ENCODE measurements at regions not wholly inside any gene's neighbourhood (a gene's known extent, or its start where the extent isn't known, plus 50 kb on each side); places are given as distances from the start of the nearest gene placed in this dataset.

GRCh38 chr4:85246055-85246454 is 228.9 kb upstream of the ARHGAP24 start:
- Histone ChIP-seq H3K36me3 (no peaks in the 10 kb centered on the region), H3K9me3 (peaks cover 0 to 4% of the 10 kb centered on the region in 2 donors), H3K4me1 (no peaks in the 10 kb centered on the region), H3K27ac (no peak overlapping the region), H3K27me3 (no peaks in the 10 kb centered on the region), H3K4me3 (no peak overlapping the region)
- DNase-seq (ENCODE audit: low spot score in 2 of 2): no peak
- intact Hi-C loops (cut with DNase I; ENCODE audit: low total_unique reads): no loop called here
- TF ChIP-seq POLR2A (IDR thresholded peaks at IDR 0.05) (no peak), POLR2AphosphoS5 (IDR thresholded peaks at IDR 0.05) (no peak), CTCF (IDR thresholded peaks at IDR 0.05) (no peak)

- Histone ChIP-seq H3K27me3 (no peaks in the 10 kb centered on the region), H3K4me1 (no peaks in the 10 kb centered on the region), H3K9me3 (peaks cover 11 to 20% of the 10 kb centered on the region in 2 donors), H3K4me3 (no peak overlapping the region), H3K36me3 (no peaks in the 10 kb centered on the region), H3K27ac (no peak overlapping the region)
- TF ChIP-seq POLR2AphosphoS5 (IDR thresholded peaks at IDR 0.05): no peak
- TF ChIP-seq POLR2A (IDR thresholded peaks at IDR 0.05): no peak
- no peak for TF ChIP-seq CTCF (IDR thresholded peaks at IDR 0.05)
- intact Hi-C loops (cut with DNase I; ENCODE audit: low total_unique reads): no loop called here
- no peak for DNase-seq (ENCODE audit: low spot score in 2 of 2)
Observed at GRCh38 chr4:85250852-85251251, 224.1 kb upstream of the ARHGAP24 start.

- intact Hi-C loops (cut with DNase I; ENCODE audit: low total_unique reads): no loop called here
- Histone ChIP-seq H3K27ac (no peak overlapping the region), H3K4me1 (no peaks in the 10 kb centered on the region), H3K4me3 (no peak overlapping the region), H3K9me3 (peaks cover 11 to 16% of the 10 kb centered on the region in 2 donors), H3K36me3 (no peaks in the 10 kb centered on the region), H3K27me3 (no peaks in the 10 kb centered on the region)
- no peak for TF ChIP-seq POLR2AphosphoS5 (IDR thresholded peaks at IDR 0.05)
- no peak for TF ChIP-seq POLR2A (IDR thresholded peaks at IDR 0.05)
- no peak for TF ChIP-seq CTCF (IDR thresholded peaks at IDR 0.05)
- DNase-seq (ENCODE audit: low spot score in 2 of 2): no peak
Observed at GRCh38 chr4:85257817-85258370, 217.1 kb upstream of the ARHGAP24 start.

DNA sequence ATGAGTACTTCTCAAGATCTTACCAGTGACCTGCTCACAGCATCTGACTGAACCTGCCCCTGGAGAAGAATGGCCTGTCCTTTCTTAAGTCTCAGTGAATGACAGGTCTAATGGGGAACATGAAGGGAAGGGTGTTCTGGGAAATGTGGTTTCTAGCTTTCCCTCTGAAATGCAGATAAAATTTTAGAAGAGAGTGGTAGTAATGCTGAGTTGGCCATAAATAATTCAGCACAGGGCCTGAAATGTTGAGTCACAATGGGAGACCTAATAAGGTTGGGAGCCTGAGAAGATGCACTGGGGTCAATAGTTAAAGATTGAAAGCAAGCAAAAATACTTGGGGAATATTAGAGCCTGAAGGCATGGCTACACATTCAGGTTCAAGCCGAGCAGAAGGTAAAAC is 214.9 kb upstream of the ARHGAP24 start:
- no peak for DNase-seq (ENCODE audit: low spot score in 2 of 2)
- no peaks in the 10 kb centered on the region for H3K36me3 ChIP-seq
- TF ChIP-seq POLR2AphosphoS5 (IDR thresholded peaks at IDR 0.05): no peak
- TF ChIP-seq CTCF (IDR thresholded peaks at IDR 0.05): no peak
- no peak for TF ChIP-seq POLR2A (IDR thresholded peaks at IDR 0.05)

GRCh38 chr4:85265234-85265633 is 209.7 kb upstream of the ARHGAP24 start:
- TF ChIP-seq POLR2AphosphoS5 (IDR thresholded peaks at IDR 0.05) (no peak), POLR2A (IDR thresholded peaks at IDR 0.05) (no peak), CTCF (IDR thresholded peaks at IDR 0.05) (no peak)
- intact Hi-C loops (cut with DNase I; ENCODE audit: low total_unique reads): no loop called here
- no peak for DNase-seq (ENCODE audit: low spot score in 2 of 2)
- H3K4me3 ChIP-seq: no peak overlapping the region
- H3K36me3 ChIP-seq: no peaks in the 10 kb centered on the region
- no peak overlapping the region for H3K27ac ChIP-seq
- H3K4me1 ChIP-seq: no peaks in the 10 kb centered on the region
- no peaks in the 10 kb centered on the region for H3K27me3 ChIP-seq
- no peaks in the 10 kb centered on the region for H3K9me3 ChIP-seq

More for the DNA sequence above, 214.9 kb upstream of the ARHGAP24 start:
- no peak overlapping the region for H3K4me3 ChIP-seq
- no peaks in the 10 kb centered on the region for H3K4me1 ChIP-seq
- peaks cover 0 to under 1% of the 10 kb centered on the region in 2 donors for H3K9me3 ChIP-seq
- intact Hi-C loops (cut with DNase I; ENCODE audit: low total_unique reads): no loop called here
- H3K27ac ChIP-seq: no peak overlapping the region
- no peaks in the 10 kb centered on the region for H3K27me3 ChIP-seq
